Mesendoderm (in vitro differentiated cells): ENCODE measurements at regions not wholly inside any gene's neighbourhood (a gene's known extent, or its start where the extent isn't known, plus 50 kb on each side); places are given as distances from the start of the nearest gene placed in this dataset.
"Not testable (repeated sequence)": the region's sequence is repeated elsewhere in the genome, so short reads cannot be mapped to it uniquely, and the experiment has no call there.

Experiments used
- DNase-seq: peaks from one replicate; pipeline ENCODE4 v3.0.0; 2013
- H2AK5ac ChIP-seq: 2 replicates; pipeline ENCODE4 v1.6.1; 2013; ENCODE audit warnings: low read length, inconsistent platforms
- H2BK120ac ChIP-seq: 2 replicates; pipeline ENCODE4 v1.6.1; 2013; ENCODE audit warnings: low read depth, mild to moderate bottlenecking, low read length, moderate library complexity, mixed read lengths
- H2BK15ac ChIP-seq: replicated peaks from 2 replicates; pipeline ENCODE4 v1.6.1; 2013; ENCODE audit warnings: low read depth, mild to moderate bottlenecking, moderate library complexity
- H2BK5ac ChIP-seq: 2 replicates; pipeline ENCODE4 v1.6.1; 2013; ENCODE audit warnings: low read length, inconsistent platforms
- H3K18ac ChIP-seq: 2 replicates; pipeline ENCODE4 v1.6.1; 2013; ENCODE audit warnings: mild to moderate bottlenecking, low read length, mixed read lengths
- H3K23ac ChIP-seq: one replicate; pipeline ENCODE4 v1.6.1; 2013; ENCODE audit warnings: low read length
- H3K27ac ChIP-seq: 2 replicates; pipeline ENCODE4 v1.5.1; 2013; ENCODE audit warnings: low read depth, mild to moderate bottlenecking, inconsistent platforms, low read length, moderate library complexity
- H3K27me3 ChIP-seq: 2 replicates; pipeline ENCODE4 v1.6.1; 2013; ENCODE audit warnings: low read length, control low read depth, mild to moderate bottlenecking, inconsistent platforms; ENCODE audit not compliant: insufficient read depth, poor library complexity
- H3K36me3 ChIP-seq: 2 replicates; pipeline ENCODE4 v1.6.1; 2013; ENCODE audit warnings: low read length, inconsistent platforms; ENCODE audit not compliant: control insufficient read depth, insufficient read depth
- H3K4ac ChIP-seq: one replicate; pipeline ENCODE4 v1.6.1; 2013; ENCODE audit warnings: low read depth, mild to moderate bottlenecking, low read length, moderate library complexity
- H3K4me1 ChIP-seq: 2 replicates; pipeline ENCODE4 v1.6.1; 2013; ENCODE audit warnings: low read depth, low read length, inconsistent platforms; ENCODE audit not compliant: control insufficient read depth
- H3K4me2 ChIP-seq: 2 replicates; pipeline ENCODE4 v1.6.1; 2013; ENCODE audit warnings: low read length
- H3K4me3 ChIP-seq: 2 replicates; pipeline ENCODE4 v1.5.1; 2013; ENCODE audit warnings: mild to moderate bottlenecking, low read length
- H3K56ac ChIP-seq: one replicate; pipeline ENCODE4 v1.6.1; 2013; ENCODE audit warnings: low read length
- H3K79me1 ChIP-seq: 2 replicates; pipeline ENCODE4 v1.6.1; 2013; ENCODE audit warnings: low read length, inconsistent platforms
- H3K79me2 ChIP-seq: 2 replicates; pipeline ENCODE4 v1.6.1; 2013; ENCODE audit warnings: mild to moderate bottlenecking, low read length; ENCODE audit not compliant: control insufficient read depth, insufficient read depth
- H3K9ac ChIP-seq: 2 replicates; pipeline ENCODE4 v1.6.1; 2013; ENCODE audit warnings: low read length, inconsistent platforms
- H4K5ac ChIP-seq: one replicate; pipeline ENCODE4 v1.6.1; 2013; ENCODE audit warnings: low read length
- H4K8ac ChIP-seq: one replicate; pipeline ENCODE4 v1.6.1; 2013; ENCODE audit warnings: low read depth, mild to moderate bottlenecking, control low read depth, low read length, moderate library complexity
- WGBS: extraction: QIAGEN DNeasy Blood & Tissue Kit; methylation state at CpG from one replicate; pipeline ENCODE4 v1.1.7; 2013; ENCODE audit warnings: low lambda C conversion rate, missing lambda C conversion rate; ENCODE audit not compliant: insufficient coverage; ENCODE audit errors: extremely low coverage; 5-methylcytosine and 5-hydroxymethylcytosine counted together

DNA sequence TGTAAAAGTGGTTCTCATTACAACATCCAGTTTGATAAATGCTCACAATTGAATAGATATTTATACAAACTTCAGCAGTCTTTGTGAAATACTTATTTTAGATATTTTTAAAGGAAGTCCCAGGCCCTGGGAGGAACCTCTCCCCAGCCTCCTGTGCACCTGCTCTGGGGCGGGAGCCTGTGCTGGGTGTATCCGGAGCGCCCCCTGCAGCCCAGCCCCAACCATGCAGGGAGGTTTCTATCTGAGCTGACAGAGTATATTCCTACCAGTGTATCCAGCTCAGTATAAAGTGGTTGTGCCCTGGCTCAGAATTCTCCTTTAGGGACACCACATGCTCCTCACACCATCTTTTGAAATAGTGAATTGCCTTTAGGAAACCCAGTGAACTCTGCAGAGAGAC, 851.8 kb downstream of the TMEM121 start:
- H3K4me2 ChIP-seq, result no peak overlapping the region
- H4K5ac ChIP-seq, result no peak overlapping the region
- H2BK120ac ChIP-seq, result no peak overlapping the region
- DNase-seq, result no peak
- H3K4me3 ChIP-seq, result no peak overlapping the region
- H2BK15ac ChIP-seq, result no peak overlapping the region
- no peak overlapping the region for H3K27ac ChIP-seq
- no CpG with 5 or more reads among the region's 3 CpGs for WGBS
- no peaks in the 10 kb centered on the region for H3K27me3 ChIP-seq
- H3K9ac ChIP-seq, result no peak overlapping the region
- H3K23ac ChIP-seq, result no peak overlapping the region
- no peaks in the 10 kb centered on the region for H3K4me1 ChIP-seq
- no peak overlapping the region for H2BK5ac ChIP-seq
- H3K79me1 ChIP-seq, result no peaks in the 10 kb centered on the region
- no peak overlapping the region for H3K56ac ChIP-seq
- H3K18ac ChIP-seq, result no peak overlapping the region
- H3K4ac ChIP-seq, result no peak overlapping the region
- no peaks in the 10 kb centered on the region for H3K36me3 ChIP-seq
- H4K8ac ChIP-seq, result no peak overlapping the region
- H3K79me2 ChIP-seq, result no peaks in the 10 kb centered on the region
- H2AK5ac ChIP-seq, result no peak overlapping the region

DNA sequence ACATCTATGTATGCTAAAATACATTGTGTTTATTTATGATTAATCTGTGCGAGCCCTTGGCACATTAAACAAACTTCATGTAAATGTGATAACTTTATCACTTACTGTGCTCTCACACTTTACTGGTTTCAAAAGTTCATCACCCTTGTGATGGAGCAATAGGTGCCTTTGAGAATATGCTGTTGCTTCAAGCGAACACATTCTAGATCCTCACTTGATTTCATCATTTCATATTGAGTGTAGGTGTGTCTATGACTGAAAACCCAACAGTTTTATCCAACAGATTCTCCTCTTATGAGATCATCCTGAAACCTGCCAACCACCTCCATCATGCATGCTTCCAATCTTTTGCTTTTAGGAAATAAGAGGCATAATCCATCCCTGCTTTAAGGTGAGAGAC, 854.4 kb downstream of the TMEM121 start:
- H3K4me3 ChIP-seq, result no peak overlapping the region
- H3K4ac ChIP-seq, result no peak overlapping the region
- no peak overlapping the region for H3K27ac ChIP-seq
- H3K9ac ChIP-seq, result no peak overlapping the region
- H4K5ac ChIP-seq, result no peak overlapping the region
- H3K23ac ChIP-seq, result no peak overlapping the region
- H3K79me2 ChIP-seq, result no peaks in the 10 kb centered on the region
- no peaks in the 10 kb centered on the region for H3K79me1 ChIP-seq
- no peaks in the 10 kb centered on the region for H3K36me3 ChIP-seq
- no peaks in the 10 kb centered on the region for H3K4me1 ChIP-seq
- H3K4me2 ChIP-seq, result no peak overlapping the region
- no peak overlapping the region for H4K8ac ChIP-seq
- no CpG with 5 or more reads among the region's 2 CpGs for WGBS
- no peak overlapping the region for H2BK15ac ChIP-seq
- no peaks in the 10 kb centered on the region for H3K27me3 ChIP-seq
- H2BK120ac ChIP-seq, result no peak overlapping the region
- no peak overlapping the region for H2BK5ac ChIP-seq
- H3K56ac ChIP-seq, result no peak overlapping the region
- DNase-seq, result no peak
- H2AK5ac ChIP-seq, result no peak overlapping the region
- H3K18ac ChIP-seq, result no peak overlapping the region

- H3K79me2 ChIP-seq, H3K4me1 ChIP-seq: not testable (repeated sequence)
- WGBS, result no CpG with 5 or more reads among the region's 9 CpGs
Measured at GRCh38 chr14:106389186-106389585, 862.8 kb downstream of the TMEM121 start.

GRCh38 chr14:106390401-106390800, 864.0 kb downstream of the TMEM121 start:
- Histone ChIP-seq H3K27ac (no peak overlapping the region), H2BK15ac (no peak overlapping the region), H4K8ac (no peak overlapping the region), H3K4me1 (no peaks in the 10 kb centered on the region), H4K5ac (no peak overlapping the region), H2BK5ac (no peak overlapping the region), H3K9ac (no peak overlapping the region), H2AK5ac (no peak overlapping the region), H2BK120ac (no peak overlapping the region), H3K4ac (no peak overlapping the region), H3K18ac (no peak overlapping the region), H3K79me1 (no peaks in the 10 kb centered on the region), H3K79me2 (no peaks in the 10 kb centered on the region), H3K36me3 (no peaks in the 10 kb centered on the region), H3K23ac (no peak overlapping the region), H3K27me3 (no peaks in the 10 kb centered on the region), H3K4me3 (no peak overlapping the region), H3K56ac (no peak overlapping the region), H3K4me2 (no peak overlapping the region)
- no peak for DNase-seq
- WGBS, result no CpG with 5 or more reads among the region's 6 CpGs

More at GRCh38 chr14:106389186-106389585, 862.8 kb downstream of the TMEM121 start:
- not testable (repeated sequence) for H2BK120ac ChIP-seq, H3K4me3 ChIP-seq, H3K9ac ChIP-seq, H3K56ac ChIP-seq, H3K27ac ChIP-seq, H3K4me2 ChIP-seq, H3K18ac ChIP-seq, H3K79me1 ChIP-seq, H4K5ac ChIP-seq, H3K27me3 ChIP-seq, H2BK15ac ChIP-seq, H3K23ac ChIP-seq, H4K8ac ChIP-seq, H2BK5ac ChIP-seq, H2AK5ac ChIP-seq, H3K36me3 ChIP-seq, H3K4ac ChIP-seq, DNase-seq

- WGBS, result no CpG with 5 or more reads among the region's 6 CpGs
- H3K4me3 ChIP-seq, result no peak overlapping the region
- H3K79me2 ChIP-seq, result no peaks in the 10 kb centered on the region
- H3K23ac ChIP-seq, result no peak overlapping the region
- H4K5ac ChIP-seq, result no peak overlapping the region
- no peak overlapping the region for H3K56ac ChIP-seq
- H3K4ac ChIP-seq, result no peak overlapping the region
- H3K18ac ChIP-seq, result no peak overlapping the region
- H2BK5ac ChIP-seq, result no peak overlapping the region
- no peak overlapping the region for H4K8ac ChIP-seq
- no peaks in the 10 kb centered on the region for H3K36me3 ChIP-seq
- H2BK120ac ChIP-seq, result no peak overlapping the region
- H2BK15ac ChIP-seq, result no peak overlapping the region
- H3K4me2 ChIP-seq, result no peak overlapping the region
- H3K4me1 ChIP-seq, result no peaks in the 10 kb centered on the region
- no peaks in the 10 kb centered on the region for H3K79me1 ChIP-seq
- H3K9ac ChIP-seq, result no peak overlapping the region
- no peak for DNase-seq
- no peak overlapping the region for H3K27ac ChIP-seq
- no peak overlapping the region for H2AK5ac ChIP-seq
- H3K27me3 ChIP-seq, result no peaks in the 10 kb centered on the region
Measured at GRCh38 chr14:106390947-106391346, 864.6 kb downstream of the TMEM121 start.

DNA sequence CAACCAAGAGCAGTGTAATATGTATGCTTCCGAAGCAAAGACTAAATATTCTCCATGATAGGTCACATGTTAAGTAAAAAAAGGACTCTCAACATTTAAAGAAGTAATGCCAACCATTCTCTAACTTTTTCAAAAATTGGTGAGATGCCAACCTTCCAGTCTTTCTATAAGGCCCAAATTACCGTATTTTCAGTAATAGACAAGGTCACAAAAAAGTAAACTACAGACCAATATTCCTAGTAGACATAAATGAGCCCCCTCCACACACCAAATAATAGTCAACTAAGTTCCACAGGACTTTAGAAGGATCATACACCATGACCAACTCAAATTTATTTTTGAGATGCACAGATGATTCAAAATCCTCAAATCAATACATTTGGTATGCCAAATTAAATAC, 867.4 kb downstream of the TMEM121 start:
- Histone ChIP-seq H3K36me3 (no peaks in the 10 kb centered on the region), H2BK120ac (no peak overlapping the region), H3K79me2 (no peaks in the 10 kb centered on the region), H3K23ac (no peak overlapping the region), H3K4me2 (no peak overlapping the region), H3K4me1 (no peaks in the 10 kb centered on the region), H3K4me3 (no peak overlapping the region), H3K27me3 (no peaks in the 10 kb centered on the region), H2AK5ac (no peak overlapping the region), H2BK15ac (no peak overlapping the region), H2BK5ac (no peak overlapping the region), H3K4ac (no peak overlapping the region), H4K8ac (no peak overlapping the region), H3K27ac (no peak overlapping the region), H3K9ac (no peak overlapping the region), H3K56ac (no peak overlapping the region), H3K18ac (no peak overlapping the region), H4K5ac (no peak overlapping the region), H3K79me1 (no peaks in the 10 kb centered on the region)
- DNase-seq, result no peak
- no CpG with 5 or more reads among the region's 2 CpGs for WGBS
